NCI-H2171 treated with DMSO at 0.1 percent for 48 hours (cell line): ENCODE measurements at regions not wholly inside any gene's neighbourhood (a gene's known extent, or its start where the extent isn't known, plus 50 kb on each side); places are given as distances from the start of the nearest gene placed in this dataset.
A peak's percentile ranks its signal among the peaks of the same experiment; 100 is the strongest.

Source experiments
- DNase-seq: peaks from one replicate; lab custom pipeline; 2025; lab: John Stamatoyannopoulos, UW

DNA sequence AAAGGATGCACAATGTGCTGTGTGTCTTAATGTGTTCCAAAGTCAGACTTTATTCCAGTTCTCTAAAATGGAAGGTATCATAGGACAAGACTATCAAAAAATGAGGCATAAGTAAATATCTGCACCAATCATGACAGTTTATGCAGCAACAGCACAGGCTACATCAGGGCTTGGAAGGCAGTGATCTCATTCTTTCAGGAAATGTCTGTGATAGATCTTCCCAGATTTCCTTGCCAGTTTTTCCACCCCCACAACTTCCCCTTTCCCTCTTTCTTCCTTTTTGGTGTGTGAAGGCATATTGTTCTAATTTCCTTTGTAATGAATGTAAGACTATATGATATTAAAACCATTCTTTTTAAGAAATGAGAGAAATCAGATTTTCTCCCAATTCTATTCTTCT is 326.7 kb downstream of the ATP23 start:
- DNase-seq: no peak

DNA sequence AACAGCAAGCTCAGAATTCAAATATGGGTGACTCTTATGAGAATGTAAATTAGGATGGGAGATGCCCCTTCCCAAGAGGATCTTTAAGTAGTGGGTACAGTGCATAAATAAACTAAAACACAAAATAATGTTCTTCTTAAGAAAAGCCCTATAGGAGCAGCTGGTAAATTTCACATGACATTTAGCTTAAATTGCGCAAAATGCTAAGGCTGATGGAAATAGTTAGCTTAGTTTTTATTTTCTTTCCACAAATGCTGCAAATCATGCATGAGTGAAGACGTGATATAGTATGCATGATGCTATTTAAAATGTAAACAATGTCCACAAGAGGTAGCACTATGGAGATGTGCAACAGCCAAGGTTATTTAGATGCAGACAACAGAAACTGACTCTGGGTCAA is 328.1 kb downstream of the ATP23 start:
- DNase-seq: no peak

DNA sequence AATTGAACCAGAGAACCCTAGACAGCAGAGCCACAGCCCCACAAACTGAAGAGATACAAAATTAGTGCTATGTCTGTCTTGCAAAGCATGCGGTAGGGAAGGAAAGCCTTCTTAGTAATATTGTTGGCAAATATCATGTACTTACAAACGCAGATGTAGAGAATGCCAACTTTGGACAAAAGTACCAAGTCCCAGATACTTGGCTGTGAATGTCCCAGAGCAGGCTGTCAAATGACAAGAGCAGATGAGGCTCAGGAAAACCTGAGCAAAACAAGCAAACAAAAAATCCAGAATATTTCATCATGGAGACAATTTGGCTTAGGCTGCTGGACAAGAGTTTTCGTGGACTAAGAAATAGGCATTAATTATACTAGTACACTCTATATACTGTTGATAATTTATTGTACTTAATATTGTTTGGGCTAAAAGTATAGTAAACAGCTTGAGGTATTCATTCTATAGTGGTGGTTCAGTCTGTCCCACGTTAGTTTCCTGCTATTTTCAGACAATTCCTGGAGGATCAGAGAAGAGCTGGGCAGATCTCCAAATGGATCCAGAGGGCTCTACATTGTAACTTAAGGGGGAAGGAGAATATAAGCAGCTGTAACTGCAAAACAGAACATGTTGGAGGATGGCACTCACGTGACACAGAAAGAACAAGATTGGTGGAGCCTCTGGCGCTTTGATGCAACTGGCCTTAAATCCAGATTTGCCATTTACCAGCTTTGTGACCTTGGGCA is 329.8 kb downstream of the ATP23 start:
- no peak for DNase-seq

DNA sequence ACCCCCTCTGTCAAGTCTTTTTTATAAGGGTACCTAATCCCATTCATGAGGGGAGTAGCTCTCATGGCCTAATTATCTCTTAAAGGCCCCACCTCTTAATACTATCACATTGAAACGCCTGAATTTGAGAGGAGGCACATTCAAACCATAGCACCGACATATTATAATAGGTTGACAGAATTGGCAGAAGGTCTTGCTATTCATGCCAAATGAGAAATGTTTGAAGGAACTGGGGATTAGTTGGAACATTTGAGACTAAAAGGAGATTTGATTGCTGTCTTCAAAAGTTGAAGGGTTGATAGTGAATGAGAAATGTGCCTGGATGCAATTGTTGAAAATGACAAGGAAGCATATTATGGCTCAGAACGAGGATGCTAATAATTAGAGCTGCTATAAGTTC is 331.1 kb downstream of the ATP23 start:
- DNase-seq: no peak

DNA sequence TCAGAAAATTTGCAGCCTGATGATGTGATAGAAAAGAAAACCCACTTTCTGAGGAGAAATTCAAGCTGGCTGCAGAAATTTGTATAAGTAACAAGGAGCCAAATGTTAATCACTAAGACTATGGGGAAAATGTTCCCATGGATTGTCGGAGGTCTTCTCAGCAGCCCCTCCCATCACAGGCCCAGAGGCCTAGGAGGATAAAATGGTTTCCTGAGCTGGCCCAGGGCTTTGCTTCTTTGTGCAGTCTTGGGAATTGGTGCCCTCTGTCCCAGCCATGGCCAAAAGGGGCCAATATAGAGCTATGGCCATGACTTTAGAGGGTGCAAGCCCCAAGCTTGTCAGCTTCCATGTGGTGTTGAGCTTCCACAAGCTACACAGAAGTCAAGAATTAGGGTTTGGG is 335.9 kb downstream of the ATP23 start:
- DNase-seq: no peak

DNA sequence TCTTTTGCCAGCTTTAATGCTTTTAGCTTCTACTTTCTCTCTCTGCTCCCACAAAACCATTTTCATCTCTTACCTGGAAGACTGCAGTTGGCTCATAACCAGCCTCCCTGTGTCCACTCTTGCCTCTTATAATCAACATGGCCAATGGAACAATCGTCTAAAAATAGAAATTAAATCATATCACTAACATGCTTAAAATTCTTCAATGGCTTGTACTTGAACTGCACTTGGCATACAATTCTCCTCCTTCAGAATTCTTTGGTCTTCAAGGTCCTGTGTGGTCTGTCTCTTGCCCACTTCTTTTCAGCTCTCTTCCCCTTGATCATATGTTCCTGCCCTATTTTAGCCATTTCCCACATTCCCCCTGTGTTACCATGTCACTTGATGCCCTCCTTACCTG is 342.2 kb downstream of the ATP23 start:
- no peak for DNase-seq

DNA sequence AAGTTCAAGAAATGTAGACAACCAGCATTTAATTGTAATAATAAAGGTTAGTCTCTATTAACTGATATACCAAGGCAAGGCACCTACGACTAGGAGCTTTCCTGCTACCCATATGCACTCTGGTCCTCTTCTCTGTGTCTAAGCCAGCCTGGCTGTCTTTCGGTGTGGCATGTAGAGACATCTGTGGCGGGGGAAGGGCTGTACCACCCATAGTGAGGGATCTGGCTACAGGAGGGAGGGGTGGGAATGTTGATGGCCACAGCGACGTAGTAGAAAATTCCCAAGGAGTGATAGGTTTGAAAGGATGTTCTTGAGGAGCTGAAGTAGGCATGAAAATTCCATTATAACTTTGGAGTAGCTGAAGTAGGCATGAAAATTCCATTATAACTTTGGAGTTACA is 344.2 kb downstream of the ATP23 start:
- DNase-seq: peak; percentile 88

DNA sequence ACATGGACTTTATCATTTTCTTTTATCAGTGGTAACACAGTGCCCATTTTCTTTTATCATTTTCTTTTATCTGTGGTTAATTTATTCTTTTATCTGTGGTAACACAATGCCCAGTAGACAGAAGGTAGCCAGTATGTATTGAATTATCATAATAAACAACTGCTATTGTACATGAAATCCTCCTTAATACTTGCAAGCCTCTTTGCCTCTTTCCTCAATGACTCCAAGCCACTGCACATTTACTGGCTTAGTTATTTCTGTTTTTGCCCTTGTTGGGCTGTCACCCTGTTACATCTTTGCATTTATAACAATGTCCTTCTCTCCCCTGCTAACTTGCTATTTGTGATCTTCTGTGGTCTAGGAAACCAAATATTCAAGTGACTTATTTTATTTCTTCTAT is 345.0 kb downstream of the ATP23 start:
- no peak for DNase-seq

DNA sequence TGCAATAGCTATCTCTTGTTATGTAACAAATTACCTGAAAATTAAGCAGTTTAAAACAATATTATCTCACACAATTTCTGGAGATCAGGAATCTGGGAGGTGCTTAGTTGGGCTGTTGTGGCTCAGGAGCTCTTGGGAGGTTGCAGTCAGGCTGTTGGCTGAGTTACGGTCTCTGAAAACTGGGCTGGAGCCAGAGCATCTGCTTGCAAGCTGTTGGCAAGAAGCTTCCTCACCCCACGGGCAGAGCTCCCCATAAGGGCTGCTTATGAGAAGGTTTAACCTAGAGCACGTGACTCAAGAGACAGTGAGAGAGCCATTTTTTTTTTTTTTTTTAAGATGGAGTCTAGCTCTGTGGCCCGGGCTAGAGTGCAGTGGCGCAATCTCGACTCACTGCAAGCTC is 346.8 kb downstream of the ATP23 start:
- peak; percentile 97 for DNase-seq

DNA sequence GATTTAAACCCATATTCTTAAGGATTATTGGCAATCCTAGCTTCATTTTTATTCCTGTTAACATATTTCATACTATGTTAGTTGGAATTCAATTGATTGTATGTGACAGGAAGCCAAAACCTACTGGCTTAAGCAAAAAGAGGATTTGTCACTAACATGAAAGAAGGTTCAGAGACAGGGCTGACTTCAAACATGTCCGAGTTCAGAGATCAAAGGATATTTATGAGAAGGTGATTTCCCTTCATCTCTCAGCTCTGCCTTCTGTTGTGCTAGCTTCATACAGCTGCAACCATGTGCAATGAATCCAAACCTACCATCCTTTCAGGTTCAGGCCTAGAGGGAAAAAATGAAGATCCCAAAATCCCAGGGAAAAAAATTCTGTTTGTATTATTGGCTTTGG is 349.7 kb downstream of the ATP23 start:
- DNase-seq: no peak

DNA sequence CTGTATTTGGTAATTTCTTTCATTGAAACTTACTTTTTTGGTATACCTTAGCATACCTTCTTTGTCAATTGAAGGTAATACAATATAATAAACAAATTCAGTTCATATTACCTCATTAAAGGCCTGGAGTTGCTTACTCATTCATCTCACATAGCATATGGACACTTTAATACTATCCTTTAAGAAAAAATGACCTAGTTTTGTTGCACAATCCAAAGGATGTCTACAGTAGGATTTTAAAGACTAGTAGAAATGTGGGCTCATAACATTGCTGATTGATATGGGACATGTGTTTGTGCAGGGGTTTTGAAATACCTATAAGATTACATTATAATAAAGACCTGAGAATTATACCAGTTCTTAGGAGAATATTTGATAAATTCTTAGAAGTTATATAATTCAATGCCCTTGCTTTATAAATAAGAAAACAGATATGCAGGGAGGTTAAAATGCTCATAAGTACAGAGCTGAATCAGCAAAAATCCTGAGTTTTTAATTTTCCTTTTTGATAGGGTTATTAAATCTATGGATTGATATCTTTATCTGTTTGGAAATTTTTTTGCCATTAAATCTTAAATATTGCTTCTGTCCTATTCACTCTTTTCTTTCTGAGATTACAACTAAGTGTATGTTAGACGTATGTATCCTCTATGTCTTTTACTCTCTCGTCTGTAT is 352.1 kb downstream of the ATP23 start:
- peak; percentile 42 for DNase-seq

DNA sequence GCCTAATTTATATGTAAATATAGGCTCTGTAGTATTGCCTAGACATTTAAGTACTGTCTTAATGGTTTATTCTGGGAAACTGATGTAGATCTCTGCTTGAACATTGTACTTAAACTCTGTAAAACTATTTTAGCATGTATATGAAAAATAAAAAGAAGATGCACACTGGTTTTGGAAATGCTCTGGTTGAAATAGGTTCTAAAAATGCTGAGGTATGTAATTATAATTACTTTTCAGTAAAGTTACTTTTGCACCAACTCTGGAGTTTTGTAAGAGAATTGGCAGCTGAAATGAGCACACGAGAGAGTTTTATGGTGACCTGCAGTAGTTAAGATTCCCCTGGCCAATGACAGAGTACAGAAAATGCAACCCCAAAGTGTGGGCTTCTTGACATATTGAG is 353.9 kb downstream of the ATP23 start:
- no peak for DNase-seq

DNA sequence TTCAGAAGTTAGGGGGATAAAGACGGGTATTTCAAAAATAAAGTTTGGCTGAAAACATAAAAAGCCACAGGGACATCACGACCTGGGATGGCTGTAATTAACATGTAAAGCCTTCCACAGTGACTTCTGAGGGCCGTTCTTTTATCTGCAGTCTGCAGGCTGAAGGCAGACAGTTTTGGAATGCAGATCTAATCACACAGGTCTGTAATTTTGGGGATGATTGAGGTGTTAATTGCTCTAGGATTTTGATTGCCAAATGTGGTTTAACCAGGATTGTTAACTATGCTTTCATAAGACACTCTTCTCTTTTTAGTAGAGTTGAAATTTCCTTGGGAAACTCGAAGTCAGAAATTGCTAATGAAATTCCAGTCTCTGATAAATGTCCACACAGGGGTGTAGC is 355.5 kb downstream of the ATP23 start:
- no peak for DNase-seq

DNA sequence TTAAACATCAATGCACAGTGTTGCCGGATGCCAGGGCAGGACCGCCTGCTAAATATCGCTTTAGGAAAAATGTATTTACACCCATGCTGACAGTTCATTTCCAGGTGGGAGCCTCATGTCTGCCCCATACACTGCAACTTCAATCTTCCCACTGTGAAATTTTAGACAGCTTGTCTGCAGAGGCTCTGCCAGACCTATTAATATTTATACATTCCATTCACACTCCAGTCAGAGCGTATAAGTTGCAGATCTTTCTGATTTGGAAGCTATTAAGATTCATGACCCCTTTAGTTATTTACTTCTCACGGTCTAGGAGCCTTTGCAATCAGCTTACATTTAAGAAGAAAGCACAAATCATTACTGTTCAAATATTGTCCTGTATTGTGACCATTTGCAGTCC is 357.4 kb downstream of the ATP23 start:
- no peak for DNase-seq

DNA sequence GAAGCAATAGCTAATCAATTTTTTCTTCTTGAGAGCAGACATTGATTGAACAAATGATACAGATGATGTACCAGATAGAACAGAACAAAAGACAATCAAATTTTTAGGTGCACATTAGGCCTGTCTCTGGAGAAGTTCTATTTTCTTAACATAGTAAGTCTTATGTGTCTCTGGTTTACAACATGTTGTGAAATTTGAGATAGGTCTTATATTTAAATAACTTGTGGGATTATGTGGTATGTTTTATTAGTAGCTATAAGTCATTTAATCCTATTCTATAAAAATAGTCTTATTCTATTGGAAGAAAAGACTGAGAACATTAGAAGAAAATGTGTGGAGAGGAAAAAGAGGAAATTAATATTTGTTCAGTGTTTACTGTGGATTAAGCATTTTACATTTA is 358.0 kb downstream of the ATP23 start:
- DNase-seq: no peak

DNA sequence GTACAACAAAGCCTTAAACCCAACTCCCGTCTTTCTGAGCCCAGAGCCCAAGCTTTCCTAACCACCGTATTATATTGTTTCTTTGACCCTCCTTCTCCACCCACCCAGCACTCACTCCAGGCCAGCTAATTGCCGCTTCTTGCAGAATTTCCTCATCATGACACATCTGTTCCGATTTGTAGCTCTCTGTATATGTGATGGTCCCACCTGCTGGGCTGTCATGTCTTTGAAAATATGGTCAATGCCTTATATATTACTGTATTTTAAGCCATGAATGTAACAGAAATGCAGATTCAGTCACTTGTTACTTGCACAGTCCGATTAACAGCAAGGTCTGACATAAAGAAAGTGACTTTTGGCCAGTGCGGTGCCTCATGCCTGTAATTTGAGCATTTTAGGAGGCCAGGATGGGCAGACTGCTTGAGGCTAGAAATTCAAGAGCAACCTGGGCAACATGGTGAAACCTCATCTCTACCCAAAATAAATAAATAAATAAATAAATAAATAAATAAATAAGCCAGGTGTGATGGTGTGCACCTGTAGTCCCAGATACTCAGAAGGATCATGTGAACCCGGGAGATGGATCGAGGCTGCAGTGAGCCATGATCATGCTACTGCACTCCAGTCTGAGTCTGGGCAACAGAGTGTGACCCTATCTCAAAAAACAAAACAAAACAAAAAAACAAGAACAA is 359.8 kb downstream of the ATP23 start:
- peak; percentile 64 for DNase-seq

DNA sequence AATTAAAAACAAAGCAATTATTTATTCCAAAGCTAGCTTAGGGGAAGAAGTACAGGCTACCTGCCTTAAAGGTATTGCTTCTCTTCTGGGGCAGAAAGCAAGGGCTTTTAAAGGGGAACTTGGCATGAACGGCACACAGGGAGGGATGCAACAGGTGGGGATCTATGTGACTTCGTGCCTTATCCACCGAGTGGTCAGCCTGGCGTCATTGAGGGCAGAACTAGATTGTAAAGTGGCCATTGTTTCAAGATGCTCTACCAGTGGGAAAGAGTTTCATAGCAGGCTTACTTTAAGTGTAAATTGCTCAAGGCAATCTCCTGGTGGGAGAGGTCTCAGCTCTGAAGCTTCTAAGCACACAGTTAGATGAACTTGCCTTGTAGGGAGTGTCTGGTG is 360.4 kb downstream of the ATP23 start:
- no peak for DNase-seq

DNA sequence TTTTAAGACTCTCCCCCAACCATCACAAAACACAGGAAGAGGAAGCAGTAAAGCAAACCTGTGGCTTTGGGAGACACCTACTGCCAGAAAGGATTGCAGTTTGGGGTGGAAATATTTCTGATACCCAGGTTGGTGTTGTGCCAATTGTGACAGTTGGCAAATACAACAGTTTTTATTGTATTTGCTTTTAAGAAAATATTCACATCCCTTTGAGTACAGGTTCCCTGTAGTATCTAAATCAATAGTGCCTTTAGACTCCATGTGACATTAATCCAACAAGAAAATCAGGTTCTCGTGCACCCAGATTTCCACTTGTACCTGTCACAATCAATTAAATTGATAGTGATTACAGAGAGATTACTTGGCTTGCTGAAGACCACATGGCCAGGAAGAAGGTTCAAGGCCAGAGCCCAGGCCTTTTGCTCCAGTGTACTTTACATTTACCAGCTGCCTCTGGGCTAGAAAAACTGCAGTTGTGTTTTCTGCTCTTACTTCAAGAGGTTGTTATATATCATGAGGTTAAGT is 361.2 kb downstream of the ATP23 start:
- DNase-seq: peak; percentile 40

DNA sequence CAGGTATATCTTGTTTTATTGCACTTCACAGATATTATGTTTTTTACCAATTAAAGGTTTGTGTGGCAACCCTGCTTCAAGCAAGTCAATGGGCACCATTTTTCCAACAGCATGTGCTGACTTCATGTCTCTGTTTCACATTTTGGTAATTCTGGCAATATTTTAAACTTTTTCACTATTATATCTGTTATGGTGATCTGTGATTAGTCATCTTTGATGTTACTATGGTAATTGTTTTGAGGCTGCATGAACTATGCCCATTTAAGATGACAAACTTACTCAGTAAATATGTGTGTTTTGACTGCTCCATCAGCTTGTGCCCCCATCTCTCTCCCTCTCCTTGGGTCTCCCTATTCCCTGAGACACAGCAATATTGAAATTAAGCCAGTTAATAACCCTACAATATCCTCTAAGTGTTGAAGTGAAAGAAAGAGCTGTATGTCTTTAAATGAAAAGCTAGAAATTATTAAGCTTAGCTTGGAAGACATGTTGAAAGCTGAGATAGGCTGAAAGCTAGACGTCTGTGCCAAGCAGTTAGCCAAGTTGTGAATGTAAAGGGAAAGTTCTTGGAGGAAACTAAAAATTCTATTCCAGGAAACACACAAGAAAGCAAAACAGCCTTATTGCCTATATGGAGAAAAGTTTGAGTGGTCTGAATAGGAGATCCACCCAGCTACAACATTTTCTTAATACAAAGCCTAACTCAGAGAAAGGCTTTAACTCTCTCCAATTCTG is 365.1 kb downstream of the ATP23 start:
- no peak for DNase-seq

DNA sequence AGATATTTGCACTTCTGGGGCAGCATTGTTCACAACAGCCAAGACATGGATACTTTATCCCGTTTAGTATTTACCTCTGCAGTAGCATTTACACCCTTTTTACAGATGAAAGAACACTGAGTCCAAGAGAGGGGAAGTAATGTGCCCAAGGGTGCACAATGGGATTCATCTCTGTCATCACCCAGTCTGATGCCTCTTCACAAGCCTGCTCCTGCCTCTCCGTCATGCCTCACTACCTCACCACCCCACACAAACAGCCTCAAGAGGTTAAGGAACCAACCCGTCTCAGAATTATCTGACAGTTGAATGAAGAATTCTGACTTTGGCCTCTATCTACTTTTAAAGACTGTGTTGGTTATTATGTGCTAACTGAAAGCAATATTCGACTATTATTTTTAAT is 368.4 kb downstream of the ATP23 start:
- peak; percentile 94 for DNase-seq

DNA sequence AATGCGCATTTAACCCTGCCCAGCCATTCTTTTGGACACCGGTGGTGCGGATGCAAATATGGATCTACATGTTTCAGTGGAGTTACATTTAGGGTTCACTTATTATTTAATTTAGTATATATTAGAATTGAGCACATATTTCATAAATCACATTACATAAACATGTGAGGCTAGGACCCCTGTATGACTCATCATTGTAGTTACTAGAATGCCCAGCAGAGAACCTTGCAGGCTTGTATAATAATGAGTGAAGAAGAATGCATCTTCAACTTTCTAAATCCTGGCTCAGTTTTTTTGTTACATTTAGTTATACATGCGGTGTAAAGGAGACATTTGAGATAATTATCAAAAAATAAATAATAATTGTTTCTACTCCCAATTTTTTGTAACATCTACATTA is 369.0 kb downstream of the ATP23 start:
- DNase-seq: no peak

DNA sequence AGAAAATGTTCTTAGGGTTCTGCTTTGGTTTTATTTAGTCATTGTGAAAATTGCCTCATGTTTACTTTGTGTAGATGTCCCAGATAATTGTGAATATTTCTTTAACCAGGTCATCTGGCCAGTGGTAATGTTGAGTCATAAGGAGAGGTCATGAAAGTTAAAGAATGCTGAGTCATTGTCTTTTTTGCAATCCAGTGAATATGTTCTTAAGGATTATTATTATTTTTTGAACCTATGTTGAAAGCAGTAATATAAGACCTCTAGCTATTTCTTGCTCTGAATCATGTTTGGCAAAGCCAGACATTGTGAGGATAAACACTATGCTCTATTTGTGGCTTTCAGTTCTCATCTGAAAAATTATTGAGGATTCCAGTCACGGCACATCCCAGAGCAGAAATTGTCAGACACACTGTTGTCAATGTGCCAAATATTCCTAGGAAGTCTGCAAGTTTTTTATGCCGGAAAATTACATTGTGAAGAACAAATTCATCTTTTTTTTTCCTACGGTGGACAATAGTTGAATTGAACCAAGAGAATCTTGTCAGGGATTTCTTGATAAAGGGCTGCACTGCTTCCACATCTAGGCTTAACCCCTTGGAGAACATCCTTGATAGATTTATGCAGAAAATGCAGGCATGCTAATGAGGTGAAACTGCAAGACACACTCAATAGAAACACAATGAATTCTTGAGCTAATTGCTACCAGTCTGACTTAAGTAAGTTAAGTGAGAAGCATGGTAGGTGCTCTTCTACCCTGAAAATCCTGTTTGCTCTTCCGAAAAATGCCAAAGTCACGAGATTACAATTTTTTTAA is 369.6 kb downstream of the ATP23 start:
- no peak for DNase-seq
